Parathyroid adenoma (tissue), 2 donors: ENCODE measurements at regions not wholly inside any gene's neighbourhood (a gene's known extent, or its start where the extent isn't known, plus 50 kb on each side); places are given as distances from the start of the nearest gene placed in this dataset.

Source experiments
- H2AFZ ChIP-seq: fragments of 300-600 bp; sonication (generic); one replicate; pipeline ENCODE4 v1.7.0; 2017; ENCODE audit warnings: antibody characterized with exemption, mild to moderate bottlenecking
- H3K27ac ChIP-seq: fragments of 300-600 bp; sonication (generic); one replicate; pipeline ENCODE4 v1.7.0; 2017
- H3K27me3 ChIP-seq: fragments of 300-600 bp; sonication (generic); one replicate; pipeline ENCODE4 v1.7.0; 2017; ENCODE audit warnings: low read length; ENCODE audit not compliant: control insufficient read depth, insufficient read depth
- H3K36me3 ChIP-seq: fragments of 300-600 bp; sonication (generic); one replicate; pipeline ENCODE4 v1.7.0; 2017; ENCODE audit warnings: low read length; ENCODE audit not compliant: control insufficient read depth, insufficient read depth
- H3K4me1 ChIP-seq: fragments of 300-600 bp; sonication (generic); one replicate; pipeline ENCODE4 v1.7.0; 2017; ENCODE audit warnings: control low read depth
- H3K4me2 ChIP-seq: fragments of 300-600 bp; sonication (generic); one replicate; pipeline ENCODE4 v1.7.0; 2017; ENCODE audit warnings: low read length
- H3K4me3 ChIP-seq: fragments of 300-600 bp; sonication (generic); one replicate; pipeline ENCODE4 v1.7.0; 2017; ENCODE audit warnings: low read depth, low read length
- H3K79me2 ChIP-seq: fragments of 300-600 bp; sonication (generic); one replicate; pipeline ENCODE4 v1.7.0; 2017; ENCODE audit warnings: control low read depth
- H3K9ac ChIP-seq: fragments of 300-600 bp; sonication (generic); one replicate; pipeline ENCODE4 v1.7.0; 2017; ENCODE audit warnings: mild to moderate bottlenecking
- H3K9me3 ChIP-seq: fragments of 300-600 bp; sonication (generic); one replicate; pipeline ENCODE4 v1.7.0; 2017; ENCODE audit warnings: low read length; ENCODE audit not compliant: control insufficient read depth
- CTCF ChIP-seq: fragments of 300-600 bp; sonication (generic); IDR thresholded peaks from one replicate; pipeline ENCODE4 v1.7.0; 2017; ENCODE audit warnings: antibody characterized with exemption, mild to moderate bottlenecking
- donor health status: primary hyperparathyroidism.

- no peak overlapping the region for H3K9ac ChIP-seq
- H3K4me2 ChIP-seq = no peak overlapping the region
- H3K36me3 ChIP-seq = no peaks in the 10 kb centered on the region
- H2AFZ ChIP-seq = no peak overlapping the region
- H3K27ac ChIP-seq = no peak overlapping the region
- H3K27me3 ChIP-seq = no peaks in the 10 kb centered on the region
- no peak for TF ChIP-seq CTCF
- no peaks in the 10 kb centered on the region for H3K79me2 ChIP-seq
- H3K9me3 ChIP-seq = no peaks in the 10 kb centered on the region
- H3K4me3 ChIP-seq = no peak overlapping the region
- H3K4me1 ChIP-seq = peaks cover 9% of the 10 kb centered on the region
Measured at GRCh38 chr16:82357237-82357636, 187.2 kb upstream of the MPHOSPH6 start.

DNA sequence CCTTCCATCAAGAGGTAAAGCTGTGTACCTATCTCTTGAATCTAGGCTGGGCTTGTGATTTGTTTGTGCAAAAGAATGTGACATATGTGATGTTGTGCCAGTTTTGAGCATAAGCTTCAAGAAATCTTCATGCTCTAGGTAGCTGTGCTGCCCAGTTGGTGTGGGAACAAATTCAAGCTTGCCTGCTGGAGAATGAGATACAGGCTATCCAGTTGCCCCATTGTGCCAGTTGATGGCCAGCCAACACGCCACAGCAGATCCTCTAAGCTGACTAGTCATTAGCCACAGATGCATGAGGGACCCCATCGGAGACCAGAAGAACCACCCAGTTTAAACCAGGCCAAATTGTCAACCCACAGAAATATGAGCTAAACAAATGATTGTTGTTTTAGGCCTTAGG, 180.5 kb upstream of the MPHOSPH6 start:
- Histone ChIP-seq H3K4me3 (no peak overlapping the region), H3K36me3 (no peaks in the 10 kb centered on the region), H3K4me2 (no peak overlapping the region), H3K9ac (no peak overlapping the region), H3K4me1 (peaks cover 9% of the 10 kb centered on the region), H3K27me3 (no peaks in the 10 kb centered on the region), H2AFZ (no peak overlapping the region), H3K79me2 (no peaks in the 10 kb centered on the region), H3K9me3 (no peaks in the 10 kb centered on the region), H3K27ac (no peak overlapping the region)
- TF ChIP-seq CTCF = no peak

DNA sequence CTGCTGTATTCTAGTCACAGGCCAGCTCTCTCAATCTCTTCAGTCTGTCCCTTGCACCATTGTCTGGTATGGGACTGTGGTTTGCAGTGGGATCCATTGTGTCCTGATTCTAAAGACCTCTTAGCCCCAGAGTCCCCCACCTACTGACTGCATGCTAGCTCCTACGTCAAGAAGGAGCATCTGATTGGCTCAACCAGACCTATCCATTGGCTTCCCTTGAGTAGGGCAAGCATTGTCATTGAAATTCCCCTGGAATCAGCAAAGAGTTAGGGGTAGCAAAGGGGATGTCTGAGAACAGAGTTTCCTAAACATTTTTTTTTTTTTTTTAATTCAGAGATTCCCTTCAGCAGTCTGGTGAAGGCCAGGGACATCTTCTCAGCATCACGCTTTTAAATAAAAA, 175.3 kb upstream of the MPHOSPH6 start:
- Histone ChIP-seq H2AFZ (no peak overlapping the region), H3K27me3 (no peaks in the 10 kb centered on the region), H3K79me2 (no peaks in the 10 kb centered on the region), H3K9ac (no peak overlapping the region), H3K27ac (no peak overlapping the region), H3K9me3 (no peaks in the 10 kb centered on the region), H3K36me3 (no peaks in the 10 kb centered on the region), H3K4me2 (no peak overlapping the region), H3K4me1 (no peaks in the 10 kb centered on the region), H3K4me3 (no peak overlapping the region)
- TF ChIP-seq CTCF = no peak

GRCh38 chr16:82344157-82344556, 174.1 kb upstream of the MPHOSPH6 start:
- H3K27me3 ChIP-seq = no peaks in the 10 kb centered on the region
- H3K9ac ChIP-seq = no peak overlapping the region
- no peak overlapping the region for H2AFZ ChIP-seq
- no peaks in the 10 kb centered on the region for H3K9me3 ChIP-seq
- no peaks in the 10 kb centered on the region for H3K36me3 ChIP-seq
- H3K4me1 ChIP-seq = no peaks in the 10 kb centered on the region
- H3K27ac ChIP-seq = no peak overlapping the region
- no peak overlapping the region for H3K4me3 ChIP-seq
- H3K79me2 ChIP-seq = no peaks in the 10 kb centered on the region
- peak; percentile 42 for TF ChIP-seq CTCF
- H3K4me2 ChIP-seq = no peak overlapping the region

DNA sequence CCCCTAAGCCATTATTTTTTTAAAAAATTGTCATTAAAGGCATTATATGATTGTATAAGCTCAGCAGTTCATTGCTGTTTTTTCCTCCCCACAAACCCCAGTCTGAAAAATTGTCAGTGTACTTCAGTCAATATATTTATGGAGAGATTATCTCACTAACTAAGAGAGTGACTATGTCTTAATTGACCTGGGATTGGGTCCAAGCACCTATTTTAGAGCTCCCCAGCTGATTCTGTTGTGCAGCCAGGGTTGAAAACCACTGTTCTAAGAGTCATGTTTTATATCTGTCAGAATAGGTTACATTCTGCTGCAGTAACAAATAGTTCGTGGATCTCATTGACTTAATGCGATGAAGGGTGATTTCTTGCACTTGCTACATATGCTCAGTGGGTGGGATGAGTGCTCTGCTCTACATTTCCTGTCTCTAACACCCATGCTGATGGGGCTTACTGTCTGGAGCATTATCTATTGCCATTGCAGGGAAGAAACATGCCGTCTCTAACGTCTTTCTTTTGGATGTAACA, 171.2 kb upstream of the MPHOSPH6 start:
- H3K36me3 ChIP-seq = no peaks in the 10 kb centered on the region
- TF ChIP-seq CTCF = no peak
- H3K79me2 ChIP-seq = no peaks in the 10 kb centered on the region
- no peaks in the 10 kb centered on the region for H3K27me3 ChIP-seq
- H3K4me3 ChIP-seq = no peak overlapping the region
- H3K9ac ChIP-seq = no peak overlapping the region
- no peaks in the 10 kb centered on the region for H3K4me1 ChIP-seq
- no peak overlapping the region for H3K27ac ChIP-seq
- H2AFZ ChIP-seq = no peak overlapping the region
- no peak overlapping the region for H3K4me2 ChIP-seq
- H3K9me3 ChIP-seq = no peaks in the 10 kb centered on the region
